ENCODE measurements at regions not wholly inside any gene's neighbourhood (a gene's known extent, or its start where the extent isn't known, plus 50 kb on each side); places are given as distances from the start of the nearest gene placed in this dataset.
"Not testable (repeated sequence)": the region's sequence is repeated elsewhere in the genome, so short reads cannot be mapped to it uniquely, and the experiment has no call there.

DNA sequence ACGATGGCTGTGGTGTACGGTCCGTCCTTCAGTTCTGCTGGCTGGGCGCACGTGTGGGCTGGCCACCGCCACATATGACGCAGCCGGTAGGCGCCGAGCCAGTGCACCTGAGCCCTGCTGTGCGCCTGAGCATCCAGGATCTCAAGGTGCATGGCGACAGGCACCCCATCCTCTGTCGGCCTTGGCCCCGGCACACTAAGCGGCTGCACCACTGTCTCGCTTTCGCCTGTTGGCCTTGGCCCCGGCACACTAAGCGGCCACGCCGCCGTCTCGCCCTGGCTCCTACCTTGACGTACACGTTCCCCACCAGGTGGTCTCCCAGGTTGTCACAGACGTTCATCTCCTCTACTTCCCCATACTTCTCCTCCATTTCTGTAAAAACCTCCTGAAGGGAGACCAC lies 4034.6 kb upstream of the TPTE start:
- not testable (repeated sequence) for DNase-seq

DNA sequence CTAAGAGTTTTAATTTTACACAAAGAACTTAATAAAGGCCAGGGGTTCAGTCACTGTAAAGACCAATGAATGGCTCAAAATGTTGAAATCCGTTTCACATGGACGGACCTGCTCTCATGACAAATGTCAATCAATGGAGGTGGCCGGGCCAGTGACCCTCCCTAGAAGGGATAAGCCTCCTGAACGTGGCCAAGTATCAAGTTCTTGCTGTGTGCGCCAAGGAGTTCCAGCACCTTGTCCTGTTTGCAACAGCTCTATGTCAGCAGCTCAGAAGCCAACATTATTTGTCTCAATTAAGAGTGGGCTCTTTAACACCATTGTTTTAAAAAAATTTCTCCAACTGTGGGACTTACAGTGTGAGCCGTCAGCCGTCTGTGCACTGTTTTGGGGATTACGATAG lies 4028.7 kb upstream of the TPTE start:
- not testable (repeated sequence) for DNase-seq

DNA sequence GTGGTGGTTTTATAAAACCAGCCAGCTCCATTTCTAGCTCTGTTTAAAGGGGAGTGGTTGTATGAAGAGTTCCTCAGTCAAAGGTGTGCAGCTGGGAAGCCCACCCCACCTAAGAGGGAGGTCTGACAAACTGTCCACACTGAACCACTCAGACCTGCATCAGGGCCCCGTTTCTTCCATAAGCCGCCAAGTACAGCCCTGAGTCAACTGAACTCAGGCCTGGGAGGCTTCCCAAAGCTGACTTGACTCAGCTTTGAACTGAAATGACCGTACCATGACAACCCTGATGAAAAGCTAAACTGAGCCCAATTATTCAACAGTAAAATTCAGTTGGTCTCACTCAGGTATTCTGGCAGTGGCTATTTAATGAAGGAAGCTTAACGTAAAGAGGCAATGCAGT lies 4027.4 kb upstream of the TPTE start:
- not testable (repeated sequence) for DNase-seq

DNA sequence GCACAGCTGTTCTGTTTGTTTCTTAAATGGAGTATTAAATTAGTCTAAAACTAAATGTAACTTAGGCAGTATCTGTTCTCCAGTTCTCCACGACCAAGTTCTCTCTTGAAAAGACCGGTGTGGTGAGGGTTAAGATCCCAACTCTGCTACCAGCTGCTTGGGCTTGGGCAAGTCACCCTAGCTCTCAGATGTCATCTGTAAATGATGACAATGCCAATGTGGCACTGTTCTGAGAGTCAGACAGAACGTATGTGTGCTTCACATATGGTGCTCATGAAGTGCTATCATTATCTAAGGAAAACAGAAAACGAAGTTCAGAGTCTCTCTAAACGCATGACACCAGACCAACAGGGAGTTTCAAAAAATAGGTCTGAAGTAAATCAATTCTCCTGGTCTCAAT lies 4025.0 kb upstream of the TPTE start:
- DNase-seq, result not testable (repeated sequence)

DNA sequence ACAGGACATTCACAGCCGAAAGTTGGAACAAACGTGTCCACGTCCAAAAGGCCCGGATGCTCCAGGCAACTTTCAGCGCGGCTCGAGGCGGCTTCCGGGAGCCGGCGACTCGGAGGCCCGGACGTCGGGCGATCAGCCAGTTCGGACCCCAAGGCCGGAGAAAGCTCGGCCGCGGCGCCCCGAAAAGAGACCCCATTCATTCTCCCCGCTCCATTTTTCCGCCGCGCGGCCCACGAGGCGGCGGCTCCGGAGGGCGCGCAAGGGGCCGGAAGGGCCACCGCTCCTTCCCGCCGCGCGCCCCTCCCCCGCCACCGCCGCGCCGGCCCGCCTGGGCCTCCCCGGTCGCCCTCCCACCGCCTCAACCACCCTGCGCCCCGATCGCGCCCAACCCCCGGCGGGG lies 4022.7 kb upstream of the TPTE start:
- DNase-seq, result not testable (repeated sequence)

DNA sequence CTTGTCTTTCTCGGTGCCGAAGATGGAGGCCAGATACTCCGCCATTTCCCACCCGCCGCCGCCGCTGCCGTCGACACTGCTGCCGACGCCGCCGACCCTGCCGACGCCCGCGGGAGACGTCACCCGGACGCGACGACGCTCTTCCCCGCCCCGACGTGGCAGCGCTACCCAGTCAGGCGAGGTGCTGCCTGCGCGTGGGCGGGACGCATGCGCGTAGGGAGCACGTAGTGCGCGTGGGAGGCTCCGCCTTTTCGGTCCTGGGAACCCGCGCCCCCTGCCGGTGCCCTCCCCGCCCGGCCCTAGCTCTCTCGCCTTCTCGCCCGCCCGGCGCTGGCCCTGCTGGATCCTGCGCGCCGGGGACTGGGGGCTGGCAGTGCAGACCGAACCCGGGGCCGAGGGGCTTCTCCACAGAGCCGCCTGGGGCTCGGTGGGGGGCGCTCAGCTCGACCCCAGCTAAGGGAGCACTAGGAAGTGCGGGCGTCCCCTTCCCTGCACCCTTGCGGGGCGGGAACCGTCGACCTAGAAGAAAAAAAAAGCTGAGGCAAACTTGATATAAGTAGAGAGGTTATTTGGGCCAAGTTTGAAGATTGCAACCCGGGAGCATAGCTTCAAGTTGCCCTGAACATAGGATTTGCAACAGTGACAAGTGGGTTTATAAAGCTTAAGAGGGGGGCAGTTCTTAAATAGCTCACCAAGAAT lies 4022.1 kb upstream of the TPTE start:
- DNase-seq, result not testable (repeated sequence)

DNA sequence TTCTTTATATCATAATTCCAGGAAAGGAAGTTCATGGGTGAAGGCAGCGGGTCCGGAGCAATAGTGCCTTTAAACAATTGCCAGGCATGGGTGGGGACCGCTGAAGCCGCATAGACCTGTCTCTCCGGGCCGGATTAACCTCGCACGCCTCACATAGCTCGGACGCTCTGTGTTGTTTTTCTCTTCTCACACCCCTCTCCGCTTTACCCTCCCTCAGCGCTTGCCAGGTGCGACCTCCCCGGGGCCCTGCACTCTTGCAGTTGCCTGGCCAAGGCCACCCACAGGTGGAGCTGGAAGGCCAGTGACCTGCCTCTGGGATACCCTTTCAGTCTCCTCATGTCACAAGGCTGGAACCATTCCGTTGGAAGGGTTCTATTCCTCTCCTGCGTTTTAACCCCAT lies 4021.5 kb upstream of the TPTE start:
- DNase-seq, result not testable (repeated sequence)

DNA sequence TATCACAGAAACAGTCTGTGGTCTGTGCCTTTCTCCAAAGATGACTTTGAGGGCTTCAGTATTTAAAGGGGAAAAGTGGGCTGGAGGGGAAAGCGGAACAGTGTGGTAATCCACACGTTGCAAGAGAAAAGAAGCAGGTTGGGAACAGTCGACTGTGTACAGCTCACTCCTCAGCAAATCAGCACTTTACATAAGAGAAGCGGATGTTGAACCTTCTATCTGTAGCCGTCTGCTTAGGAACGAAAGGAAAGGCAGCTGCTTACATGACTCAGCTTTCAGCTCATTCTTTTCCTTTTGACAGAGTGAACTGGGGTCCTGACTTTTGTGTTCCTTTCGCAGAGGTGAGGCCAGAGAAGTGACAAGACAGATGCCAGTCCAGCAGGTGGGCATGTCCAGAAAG lies 4020.7 kb upstream of the TPTE start:
- DNase-seq, result not testable (repeated sequence)

DNA sequence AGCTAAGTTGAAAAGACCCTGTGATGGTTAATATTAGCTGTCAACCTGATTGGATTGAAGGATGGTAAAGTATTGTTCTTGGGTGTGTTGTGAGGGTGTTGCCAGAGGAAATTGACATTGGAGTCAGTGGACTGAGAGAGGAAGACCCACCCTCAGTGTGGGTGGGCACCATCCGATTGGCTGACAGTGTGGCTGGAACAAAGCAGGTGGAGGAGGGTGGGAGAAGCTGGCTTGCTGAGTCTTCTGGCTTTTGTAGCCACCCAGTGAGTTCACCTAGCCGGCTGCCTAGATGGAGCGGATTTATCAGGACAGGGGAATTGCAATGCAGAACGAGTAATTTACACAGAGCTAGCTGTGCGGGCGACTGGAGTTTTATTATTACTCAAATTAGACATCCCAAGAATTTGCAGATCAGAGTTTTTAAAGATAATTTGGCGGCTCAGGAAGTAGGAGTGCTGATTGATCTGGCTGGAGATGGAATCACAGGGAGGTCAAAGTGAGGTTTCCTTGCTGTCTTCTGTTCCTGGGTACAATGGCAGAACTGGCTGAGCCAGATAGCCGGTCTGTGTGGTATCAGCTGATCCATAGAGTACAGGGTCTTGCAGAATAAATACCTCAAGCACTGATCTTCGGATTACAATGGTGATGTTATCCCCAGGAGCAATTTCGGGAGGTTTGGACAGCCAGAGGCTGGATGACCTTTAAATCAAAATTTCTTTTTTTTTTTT lies 4015.1 kb upstream of the TPTE start:
- DNase-seq, result not testable (repeated sequence)

DNA sequence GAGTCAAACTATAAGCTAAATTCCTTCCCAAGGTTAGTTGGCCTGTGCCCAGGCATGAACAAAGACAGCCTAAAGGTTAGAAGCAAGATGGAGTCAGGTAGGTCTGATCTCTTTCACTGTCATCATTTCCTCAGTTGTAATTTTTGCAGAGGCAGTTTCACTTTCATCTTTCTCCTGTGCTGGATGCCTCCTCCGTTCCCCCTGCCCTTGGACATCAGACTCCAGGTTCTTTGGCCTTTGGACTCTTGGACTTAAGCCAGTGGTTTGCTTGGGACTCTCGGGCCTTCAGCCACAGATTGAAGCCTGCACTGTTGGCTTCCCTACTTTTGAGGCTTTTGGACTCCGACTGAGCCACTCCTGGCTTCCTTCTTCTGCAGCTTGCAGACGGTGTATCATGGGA lies 4013.8 kb upstream of the TPTE start:
- not testable (repeated sequence) for DNase-seq

DNA sequence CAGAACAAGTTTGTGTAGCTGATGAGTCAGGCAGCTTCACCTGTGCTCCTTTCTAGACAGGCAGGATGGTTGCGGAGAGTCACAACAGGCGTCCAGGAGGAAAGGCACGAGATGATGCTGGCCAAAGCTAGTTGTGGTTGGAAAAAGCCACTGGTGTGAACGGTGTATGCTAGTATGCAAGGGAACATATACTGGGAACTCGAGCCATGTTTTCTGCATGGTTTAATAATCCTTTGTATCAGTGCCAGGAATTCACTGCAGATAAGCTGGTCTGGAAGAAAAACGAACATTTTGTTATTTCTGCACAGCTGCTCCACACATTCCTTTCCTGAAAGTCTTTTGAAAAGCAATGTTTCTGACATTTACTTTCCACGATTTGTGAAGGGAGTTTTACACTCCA lies 3999.6 kb upstream of the TPTE start:
- not testable (repeated sequence) for DNase-seq

DNA sequence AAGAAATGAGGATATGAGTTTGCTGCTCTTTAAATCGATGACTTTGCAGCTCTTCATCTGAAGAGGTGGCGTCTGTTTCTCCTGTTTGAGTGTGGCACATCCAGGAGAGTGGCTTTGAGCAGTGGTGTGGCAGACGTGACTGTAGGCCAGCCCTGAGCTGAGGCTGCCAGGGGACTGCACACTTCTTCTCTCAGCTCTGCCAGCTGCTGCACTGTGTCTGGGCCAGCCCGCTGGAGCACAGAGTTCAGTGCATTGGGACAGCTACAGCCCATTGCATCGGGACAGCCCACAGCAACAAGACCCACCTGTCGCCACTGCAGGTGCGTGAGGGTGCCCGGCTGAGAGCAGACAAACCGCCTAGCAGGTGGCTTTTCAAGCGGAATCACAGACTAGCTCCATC lies 3995.2 kb upstream of the TPTE start:
- DNase-seq, result not testable (repeated sequence)

DNA sequence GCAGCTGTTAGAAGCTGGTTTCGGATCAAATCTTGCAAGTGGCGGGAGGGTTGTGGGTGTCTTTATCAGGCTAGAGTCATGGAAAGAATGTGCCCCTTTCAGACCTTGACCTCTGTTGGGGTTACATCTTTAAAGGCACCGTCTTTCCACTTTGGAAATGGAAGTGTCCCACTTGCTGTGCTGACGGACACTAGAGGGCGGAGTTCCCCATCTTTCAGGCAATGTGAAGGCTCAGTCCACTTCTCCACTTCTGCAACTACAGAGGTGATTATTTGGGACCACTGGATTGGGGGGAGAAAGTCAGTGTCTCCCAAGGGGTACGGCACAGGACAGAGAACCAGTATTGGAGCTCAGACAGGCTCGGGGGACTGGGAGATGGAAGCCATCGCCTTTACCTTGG lies 3990.7 kb upstream of the TPTE start:
- DNase-seq, result not testable (repeated sequence)

DNA sequence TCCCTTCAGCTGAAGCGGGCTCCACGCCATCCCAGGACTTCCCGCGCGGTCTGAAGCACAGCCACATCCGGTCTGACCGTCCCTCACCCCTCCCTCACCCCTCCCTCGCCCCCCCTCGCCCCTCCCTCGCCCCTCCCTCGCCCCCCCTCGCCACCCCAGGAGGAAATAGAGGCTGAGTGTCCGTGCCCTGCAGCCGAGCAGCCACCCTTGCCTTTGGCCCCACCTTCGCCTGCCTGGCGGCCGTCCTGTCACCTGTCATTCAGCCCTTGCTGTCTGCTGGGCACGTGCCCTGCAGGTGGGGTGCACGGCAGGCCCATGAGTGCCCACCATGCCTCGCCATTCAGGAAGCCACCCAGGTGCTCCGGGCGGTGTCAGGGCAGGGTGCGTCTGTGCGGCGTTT lies 3988.1 kb upstream of the TPTE start:
- DNase-seq, result not testable (repeated sequence)

DNA sequence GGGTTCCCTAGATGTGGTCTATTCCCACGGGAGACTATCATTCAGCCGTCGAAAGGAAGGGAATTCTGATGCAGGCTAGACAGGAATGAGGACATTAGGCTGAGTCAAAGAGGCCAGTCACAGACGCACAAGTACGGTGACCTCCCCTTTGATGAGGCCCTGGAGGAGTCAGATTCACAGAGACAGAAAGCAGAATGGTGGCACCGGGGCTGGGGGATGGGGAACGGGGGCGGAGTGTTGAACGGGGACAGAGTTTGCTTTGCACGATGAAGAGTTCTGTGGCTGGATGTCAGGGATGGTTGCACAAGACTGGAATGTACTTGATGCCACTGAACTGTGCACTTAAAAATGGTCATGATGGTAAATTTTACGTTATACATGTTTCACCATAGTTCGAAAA lies 3983.1 kb upstream of the TPTE start:
- DNase-seq, result not testable (repeated sequence)

DNA sequence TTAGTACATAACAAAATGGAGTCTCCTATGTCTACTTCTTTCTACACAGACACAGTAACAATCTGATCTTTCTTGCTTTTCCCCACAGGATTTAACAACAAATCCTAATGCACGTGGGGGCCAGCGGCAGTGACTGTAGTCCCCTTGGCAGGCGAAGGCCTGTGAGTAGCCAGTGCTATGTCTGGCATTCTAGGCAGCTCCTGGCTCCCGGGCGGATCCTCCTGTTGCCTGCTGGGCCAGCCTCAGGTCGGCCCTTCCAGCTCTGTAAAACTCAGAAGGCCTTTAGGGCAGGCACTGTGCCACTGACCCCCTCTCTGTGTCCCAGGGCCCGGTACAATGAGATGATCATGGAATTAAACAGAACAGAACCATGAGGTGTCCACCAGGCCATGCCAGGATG lies 3981.7 kb upstream of the TPTE start:
- not testable (repeated sequence) for DNase-seq

DNA sequence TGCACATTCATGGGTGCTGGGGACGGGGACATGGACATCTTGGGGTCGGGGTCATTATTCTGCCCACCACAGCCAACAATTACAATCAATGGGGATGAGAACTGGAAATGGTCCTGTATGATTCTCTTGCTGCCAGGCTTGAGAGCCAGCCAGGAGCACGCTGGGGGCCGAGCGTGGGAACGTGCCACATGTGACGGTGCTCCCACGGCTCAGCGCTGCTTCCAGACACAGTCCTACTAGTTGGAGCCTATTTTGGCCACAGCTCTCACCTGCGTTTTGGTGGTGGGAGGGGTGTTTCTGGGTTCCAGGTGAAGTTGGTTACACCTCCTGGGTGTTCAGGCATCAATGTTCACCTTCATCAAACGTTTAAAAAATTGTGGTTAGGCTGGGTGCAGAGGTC lies 3980.3 kb upstream of the TPTE start:
- not testable (repeated sequence) for DNase-seq

DNA sequence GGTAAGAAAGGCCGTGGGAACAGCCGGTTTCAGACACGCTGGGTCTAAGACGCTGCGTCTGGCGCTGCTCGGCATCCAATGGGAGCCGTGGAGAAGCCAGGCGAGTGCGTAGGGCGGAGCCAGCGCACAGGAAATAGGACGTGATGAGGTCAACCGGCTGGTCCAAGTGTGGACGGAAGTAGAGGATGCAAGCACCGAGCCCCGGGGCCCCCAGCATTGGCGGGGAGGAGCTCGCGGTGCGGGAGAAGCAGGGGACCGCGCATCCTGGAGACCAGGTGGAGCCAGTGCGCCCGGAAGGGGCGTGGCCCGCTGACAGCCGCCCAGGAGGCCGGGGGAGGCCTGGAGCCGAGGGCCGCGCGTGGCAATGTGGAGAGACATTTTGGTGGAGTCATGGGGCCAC lies 3976.1 kb upstream of the TPTE start:
- DNase-seq, result not testable (repeated sequence)

DNA sequence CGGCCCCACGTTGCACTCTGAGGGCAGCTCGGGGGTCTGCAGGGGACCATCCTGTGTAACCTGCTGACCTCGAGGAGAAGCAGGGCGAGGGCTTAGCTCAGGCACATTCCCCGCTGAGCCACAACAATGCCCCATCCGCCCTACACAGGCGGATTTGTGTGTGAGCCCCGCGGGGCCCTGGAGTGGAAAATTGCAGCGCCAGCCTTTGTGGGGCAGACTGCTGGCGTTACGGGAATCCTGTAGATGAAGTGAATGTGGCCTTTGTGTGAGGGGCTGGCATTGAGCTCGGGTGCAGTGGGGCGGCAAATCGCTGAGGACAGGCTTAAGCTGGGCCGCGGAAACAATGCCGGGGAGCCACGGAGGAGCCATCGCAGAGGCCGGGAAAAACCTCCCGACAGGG lies 3970.3 kb upstream of the TPTE start:
- not testable (repeated sequence) for DNase-seq

DNA sequence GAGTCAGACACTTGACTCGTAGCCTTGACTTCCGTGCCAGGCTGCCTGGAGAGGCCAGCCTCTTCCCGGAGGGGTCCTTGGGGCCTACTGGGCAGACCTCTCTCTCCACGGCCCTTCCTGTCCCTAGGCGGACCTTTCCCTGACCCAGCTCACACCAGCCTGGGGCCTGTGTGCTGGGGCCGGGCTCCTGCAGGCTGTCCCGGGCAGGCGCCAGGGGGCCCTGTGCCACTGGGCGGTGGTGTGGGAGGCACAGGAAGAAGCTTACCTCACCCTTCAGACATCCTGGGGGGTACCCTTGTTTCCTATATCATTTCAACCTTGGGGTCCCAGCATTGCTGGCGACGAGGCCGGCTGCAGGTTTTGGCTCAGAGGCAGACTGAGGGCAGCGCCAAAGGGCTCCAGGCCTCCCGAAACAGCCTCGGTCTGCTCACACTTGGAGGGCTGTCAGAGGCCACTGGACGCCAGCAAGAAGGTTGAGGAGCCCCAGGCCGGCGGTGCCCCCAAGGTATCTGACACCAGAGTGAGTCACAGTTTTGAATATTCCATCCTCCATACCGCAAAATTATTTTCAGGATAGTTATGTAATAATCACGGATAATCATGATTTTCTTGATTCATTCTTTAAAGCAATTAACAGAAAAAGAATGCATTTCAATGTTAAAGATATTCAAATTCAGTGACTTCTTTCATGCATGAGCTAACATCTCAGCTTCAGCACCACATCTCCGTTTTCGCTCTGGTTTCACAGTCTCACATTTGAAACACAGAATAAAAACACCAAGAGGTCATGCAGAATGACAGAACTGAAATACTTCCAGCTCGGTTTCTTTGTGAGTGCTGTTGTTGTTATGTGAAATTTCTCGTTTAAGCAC lies 3967.6 kb upstream of the TPTE start:
- DNase-seq, result not testable (repeated sequence)

DNA sequence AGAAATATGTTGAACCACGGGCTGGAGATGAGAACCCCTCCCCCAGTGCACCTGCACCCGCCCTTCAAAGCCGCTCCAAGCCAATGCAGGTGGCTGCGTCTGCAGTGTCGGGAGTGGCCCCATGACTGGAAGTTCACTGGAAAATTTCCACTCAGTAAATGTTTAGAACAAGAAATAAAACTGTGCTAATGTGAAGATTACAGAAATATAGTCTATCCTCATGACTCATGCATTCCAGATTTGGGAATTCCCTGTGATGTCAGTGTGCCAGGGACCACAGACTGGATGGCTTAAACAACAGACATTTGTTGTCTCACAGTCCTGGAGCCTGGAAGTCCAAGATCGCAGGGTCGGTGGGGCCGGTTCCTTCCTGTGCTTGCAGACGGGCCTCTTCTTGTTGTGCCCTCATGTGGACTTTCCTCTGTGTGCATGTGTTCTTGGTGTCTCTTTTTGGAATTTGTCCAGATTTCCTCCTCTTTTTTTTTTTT lies 3967.0 kb upstream of the TPTE start:
- not testable (repeated sequence) for DNase-seq

DNA sequence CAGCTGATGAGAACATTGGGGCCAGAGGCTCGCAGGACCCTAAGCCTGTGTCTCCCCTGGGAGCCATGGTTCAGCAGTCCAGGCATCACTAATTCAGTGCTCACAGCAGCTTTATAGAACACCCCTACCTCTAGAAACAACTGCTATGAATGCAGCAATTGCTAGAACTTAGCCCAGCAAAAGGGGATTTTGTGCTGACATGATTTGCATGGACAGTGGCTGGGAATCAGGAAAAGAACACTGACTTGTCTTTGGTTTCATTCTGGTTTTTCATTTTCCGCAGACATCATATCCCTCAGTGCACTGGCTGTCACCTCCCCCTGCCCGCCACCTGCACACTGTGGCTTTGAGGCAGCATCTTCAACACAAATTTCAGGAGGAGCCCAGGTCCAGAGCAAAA lies 3964.9 kb upstream of the TPTE start:
- not testable (repeated sequence) for DNase-seq

DNA sequence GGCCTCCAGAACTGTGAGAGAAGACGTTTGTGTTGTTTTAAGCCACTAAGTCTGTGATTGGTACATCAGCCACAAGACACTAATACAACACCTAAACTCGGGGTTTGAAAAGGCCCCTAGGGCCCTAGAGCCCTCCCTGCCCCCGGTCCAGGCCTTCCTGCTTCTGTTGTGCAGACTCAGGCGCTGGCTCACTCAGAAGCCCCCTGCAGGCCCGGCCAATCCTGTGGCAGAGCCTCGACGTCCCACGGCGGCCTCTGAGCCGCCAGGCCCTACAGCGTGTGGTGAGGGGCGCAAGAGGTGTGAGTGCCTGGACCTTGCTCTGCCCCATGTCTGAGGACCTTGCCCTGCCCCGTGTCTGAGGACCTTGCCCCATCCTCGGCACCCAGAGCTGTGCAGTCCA lies 3964.0 kb upstream of the TPTE start:
- not testable (repeated sequence) for DNase-seq
